ENCODE measurements at regions not wholly inside any gene's neighbourhood (a gene's known extent, or its start where the extent isn't known, plus 50 kb on each side); places are given as distances from the start of the nearest gene placed in this dataset.
"Not testable (repeated sequence)": the region's sequence is repeated elsewhere in the genome, so short reads cannot be mapped to it uniquely, and the experiment has no call there.

DNA sequence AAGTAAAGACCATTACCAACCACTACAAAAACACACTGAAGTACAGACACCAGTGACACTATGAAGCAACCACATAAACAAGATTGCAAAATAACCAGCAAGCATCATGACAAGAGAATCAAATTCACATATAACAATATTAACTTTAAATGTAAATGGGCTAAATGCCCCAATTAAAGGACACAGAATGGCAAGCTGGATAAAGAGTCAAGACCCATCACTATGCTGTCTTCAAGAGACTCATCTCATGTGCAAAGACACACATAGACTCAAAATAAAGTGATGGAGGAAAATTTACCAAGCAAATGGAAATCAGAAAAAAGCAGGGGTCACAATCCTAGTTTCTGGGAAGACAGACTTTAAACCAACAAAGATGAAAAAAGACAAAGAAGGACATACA, 215.3 kb upstream of the DMRTA1 start:
- TF ChIP-seq, protein P1, sequence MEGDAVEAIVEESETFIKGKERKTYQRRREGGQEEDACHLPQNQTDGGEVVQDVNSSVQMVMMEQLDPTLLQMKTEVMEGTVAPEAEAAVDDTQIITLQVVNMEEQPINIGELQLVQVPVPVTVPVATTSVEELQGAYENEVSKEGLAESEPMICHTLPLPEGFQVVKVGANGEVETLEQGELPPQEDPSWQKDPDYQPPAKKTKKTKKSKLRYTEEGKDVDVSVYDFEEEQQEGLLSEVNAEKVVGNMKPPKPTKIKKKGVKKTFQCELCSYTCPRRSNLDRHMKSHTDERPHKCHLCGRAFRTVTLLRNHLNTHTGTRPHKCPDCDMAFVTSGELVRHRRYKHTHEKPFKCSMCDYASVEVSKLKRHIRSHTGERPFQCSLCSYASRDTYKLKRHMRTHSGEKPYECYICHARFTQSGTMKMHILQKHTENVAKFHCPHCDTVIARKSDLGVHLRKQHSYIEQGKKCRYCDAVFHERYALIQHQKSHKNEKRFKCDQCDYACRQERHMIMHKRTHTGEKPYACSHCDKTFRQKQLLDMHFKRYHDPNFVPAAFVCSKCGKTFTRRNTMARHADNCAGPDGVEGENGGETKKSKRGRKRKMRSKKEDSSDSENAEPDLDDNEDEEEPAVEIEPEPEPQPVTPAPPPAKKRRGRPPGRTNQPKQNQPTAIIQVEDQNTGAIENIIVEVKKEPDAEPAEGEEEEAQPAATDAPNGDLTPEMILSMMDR (IDR thresholded peaks at IDR 0.05): not testable (repeated sequence)
- not testable (repeated sequence) for TF ChIP-seq POLR2AphosphoS5 (IDR thresholded peaks at IDR 0.05; ENCODE audit: insufficient read depth in 1 of 2, low read depth in 1 of 2); POLR2A (IDR thresholded peaks at IDR 0.05)
